BLaER1 (cell line): ENCODE measurements at regions not wholly inside any gene's neighbourhood (a gene's known extent, or its start where the extent isn't known, plus 50 kb on each side); places are given as distances from the start of the nearest gene placed in this dataset.
A peak's percentile ranks its signal among the peaks of the same experiment; 100 is the strongest.
"Not testable (repeated sequence)": the region's sequence is repeated elsewhere in the genome, so short reads cannot be mapped to it uniquely, and the experiment has no call there.

Experiments
- H3K27ac ChIP-seq: shearing (Covaris generic); formaldehyde crosslinking; 2 replicates; pipeline ENCODE4 v1.8.1; 2022
- H3K27me3 ChIP-seq: shearing (Covaris generic); formaldehyde crosslinking; 2 replicates; pipeline ENCODE4 v1.8.1; 2022
- H3K36me3 ChIP-seq: shearing (Covaris generic); formaldehyde crosslinking; 2 replicates; pipeline ENCODE4 v1.8.1; 2022
- H3K4me1 ChIP-seq: shearing (Covaris generic); formaldehyde crosslinking; 2 replicates; pipeline ENCODE4 v1.8.1; 2022
- H3K4me2 ChIP-seq: shearing (Covaris generic); formaldehyde crosslinking; 2 replicates; pipeline ENCODE4 v1.8.1; 2022
- H3K4me3 ChIP-seq: shearing (Covaris generic); formaldehyde crosslinking; 2 replicates; pipeline ENCODE4 v1.8.1; 2022
- H3K9ac ChIP-seq: shearing (Covaris generic); formaldehyde crosslinking; 2 replicates; pipeline ENCODE4 v1.8.1; 2022
- H3K9me3 ChIP-seq: shearing (Covaris generic); formaldehyde crosslinking; 2 replicates; pipeline ENCODE4 v1.8.1; 2022
- H4K20me1 ChIP-seq: shearing (Covaris generic); formaldehyde crosslinking; 2 replicates; pipeline ENCODE4 v1.8.1; 2022
- Cebpa-rat ChIP-seq: shearing (Covaris generic); IDR thresholded peaks from 2 replicates; pipeline ENCODE4 v1.8.1; 2022

DNA sequence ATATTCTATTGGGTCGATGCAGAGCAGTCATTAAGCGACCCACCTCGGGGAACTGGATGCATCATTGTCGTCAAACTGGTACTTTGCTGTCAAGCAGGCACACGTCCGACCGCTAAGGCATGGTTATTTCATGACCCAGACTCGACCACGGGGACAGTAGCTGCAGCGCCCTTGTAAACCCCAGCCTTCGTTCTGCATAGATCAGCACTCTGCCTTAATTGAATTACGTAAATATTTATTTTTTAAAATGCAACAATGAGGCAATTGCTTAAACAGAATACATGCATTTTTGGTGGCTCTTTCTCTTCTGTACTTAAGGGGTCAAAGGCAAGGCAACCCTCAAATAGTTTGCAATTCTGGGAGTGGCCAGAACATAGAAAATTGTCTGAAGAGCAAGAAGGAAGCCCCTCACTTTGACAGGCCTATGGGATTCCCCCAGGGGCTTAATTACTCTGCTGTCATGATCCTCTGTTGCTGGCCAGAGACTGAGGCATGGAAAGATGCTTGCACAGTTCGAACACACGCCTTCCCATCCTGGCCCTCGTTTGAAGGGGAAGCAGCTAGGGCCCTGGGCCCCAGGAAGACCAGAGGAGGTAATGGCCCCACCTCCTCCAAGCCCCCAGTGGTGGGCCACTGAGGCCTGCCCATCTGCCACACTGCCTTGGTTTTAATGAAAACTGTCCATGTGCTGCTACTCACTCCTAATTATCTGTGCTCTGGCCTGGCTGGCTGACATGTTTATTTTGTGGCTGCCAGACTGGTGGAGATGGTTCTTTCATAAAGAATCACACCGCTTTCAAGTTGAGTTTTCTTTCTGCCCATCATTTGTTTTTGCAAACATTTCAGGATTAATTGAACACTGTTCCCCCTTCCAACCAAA, 169.7 kb upstream of the MAST4 start:
- Histone ChIP-seq H3K36me3 (no peaks in the 10 kb centered on the region), H3K4me3 (no peak overlapping the region)

DNA sequence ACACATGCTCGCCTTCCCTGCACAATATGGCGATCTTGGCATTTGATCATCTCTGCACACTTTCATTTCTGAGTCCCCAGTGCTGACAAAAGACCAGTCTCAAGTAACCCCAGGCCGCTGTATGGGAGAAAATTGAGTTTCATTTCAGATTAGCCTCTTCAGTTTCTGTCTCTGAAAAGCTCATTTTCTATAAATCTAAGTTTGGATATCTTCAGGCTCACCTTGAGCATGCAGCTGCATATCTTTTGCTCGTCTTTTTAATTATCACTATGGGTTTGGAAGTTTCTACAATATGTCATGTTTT, 169.1 kb upstream of the MAST4 start:
- H4K20me1 ChIP-seq: no peaks in the 10 kb centered on the region
- no peaks in the 10 kb centered on the region for H3K36me3 ChIP-seq

More for the DNA sequence above, 169.7 kb upstream of the MAST4 start:
- Histone ChIP-seq H3K27ac (no peak overlapping the region), H3K9me3 (peaks cover 12% of the 10 kb centered on the region; the same call in 1 of the 2 replicates), H3K4me2 (peak overlapping the region; percentile 13; the same call in 1 of the 2 replicates), H3K4me1 (peaks cover 6% of the 10 kb centered on the region; the same call in 1 of the 2 replicates), H4K20me1 (no peaks in the 10 kb centered on the region), H3K27me3 (no peaks in the 10 kb centered on the region), H3K9ac (no peak overlapping the region)
- no peak for TF ChIP-seq Cebpa-rat

DNA sequence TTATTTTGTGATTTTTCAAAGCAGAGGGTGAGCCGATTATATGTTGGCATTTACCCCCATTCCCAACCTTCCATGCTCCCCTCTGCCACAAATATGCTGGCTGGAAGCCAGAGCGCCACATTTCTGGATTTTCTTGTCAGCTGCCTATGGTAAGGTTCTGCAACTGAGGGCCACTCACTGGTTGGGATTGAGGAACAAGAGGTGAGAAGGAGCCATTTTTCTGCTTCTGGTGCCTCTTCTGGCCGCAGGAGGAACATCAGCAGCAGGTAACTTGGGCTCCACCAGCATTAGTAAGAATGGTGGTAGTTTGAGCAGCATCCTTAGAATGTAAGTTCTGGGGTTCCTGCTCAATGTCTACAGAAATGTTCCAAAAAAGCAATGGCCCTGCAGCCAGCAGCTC, 159.5 kb upstream of the MAST4 start:
- Histone ChIP-seq H3K36me3 (no peaks in the 10 kb centered on the region), H3K4me1 (peaks cover 8% of the 10 kb centered on the region), H3K9ac (no peak overlapping the region), H3K27me3 (no peaks in the 10 kb centered on the region), H3K4me2 (no peak overlapping the region), H3K9me3 (no peaks in the 10 kb centered on the region; the same call in 1 of the 2 replicates), H4K20me1 (no peaks in the 10 kb centered on the region), H3K27ac (no peak overlapping the region), H3K4me3 (no peak overlapping the region)
- TF ChIP-seq Cebpa-rat: no peak

More for the DNA sequence above, 169.1 kb upstream of the MAST4 start:
- H3K4me1 ChIP-seq: peaks cover 6% of the 10 kb centered on the region; the same call in 1 of the 2 replicates
- H3K4me2 ChIP-seq: no peak overlapping the region
- no peak overlapping the region for H3K9ac ChIP-seq
- TF ChIP-seq Cebpa-rat: no peak
- H3K4me3 ChIP-seq: no peak overlapping the region
- no peak overlapping the region for H3K27ac ChIP-seq
- peaks cover 12% of the 10 kb centered on the region; the same call in 1 of the 2 replicates for H3K9me3 ChIP-seq
- H3K27me3 ChIP-seq: no peaks in the 10 kb centered on the region

DNA sequence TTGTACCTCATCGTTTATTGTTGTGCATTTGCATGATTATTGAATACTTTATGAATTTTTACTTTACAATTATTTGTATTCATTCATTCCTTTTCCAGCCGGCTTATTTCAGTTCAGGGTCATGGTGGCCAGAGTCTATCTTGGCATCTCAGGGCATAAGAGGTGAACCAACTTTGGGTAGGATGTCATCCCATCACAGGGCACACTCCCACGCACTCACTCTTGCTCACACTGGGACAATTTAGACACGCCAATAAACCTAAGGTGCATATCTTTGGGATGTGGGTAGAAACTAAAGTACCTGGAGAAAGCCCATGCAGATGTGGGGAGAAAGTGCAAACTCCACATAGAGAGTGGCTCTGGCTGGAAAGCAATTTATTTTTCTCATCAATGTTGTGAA, 158.1 kb upstream of the MAST4 start:
- Histone ChIP-seq H3K4me2 (no peak overlapping the region), H3K27ac (no peak overlapping the region), H3K4me3 (no peak overlapping the region), H3K27me3 (no peaks in the 10 kb centered on the region), H3K36me3 (no peaks in the 10 kb centered on the region), H3K4me1 (peaks cover 8% of the 10 kb centered on the region), H3K9ac (no peak overlapping the region), H3K9me3 (no peaks in the 10 kb centered on the region), H4K20me1 (no peaks in the 10 kb centered on the region)
- TF ChIP-seq Cebpa-rat: no peak

DNA sequence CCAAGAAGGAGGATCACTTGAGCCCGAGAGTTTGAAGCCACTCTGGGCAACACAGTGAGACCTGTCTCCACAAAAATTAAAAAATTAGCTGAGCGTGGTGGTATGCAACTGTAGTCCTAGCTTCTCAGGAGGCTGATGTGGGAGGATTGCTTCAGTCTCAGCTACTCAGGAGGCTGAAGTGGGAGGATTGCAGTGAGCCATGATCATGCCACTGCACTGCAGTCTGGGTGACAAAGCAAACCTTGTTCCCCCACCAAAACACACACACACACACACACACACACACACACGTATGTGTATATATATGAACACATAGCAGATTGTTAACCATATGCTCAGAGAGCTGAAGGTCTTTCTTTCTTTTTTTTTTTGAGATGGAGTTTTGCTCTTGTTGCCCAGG, 157.5 kb upstream of the MAST4 start:
- TF ChIP-seq Cebpa-rat: no peak
- Histone ChIP-seq H3K36me3 (no peaks in the 10 kb centered on the region), H3K9me3 (no peaks in the 10 kb centered on the region), H4K20me1 (no peaks in the 10 kb centered on the region), H3K4me2 (no peak overlapping the region), H3K9ac (no peak overlapping the region), H3K27me3 (no peaks in the 10 kb centered on the region), H3K4me1 (peaks cover 8% of the 10 kb centered on the region), H3K4me3 (no peak overlapping the region), H3K27ac (no peak overlapping the region)

DNA sequence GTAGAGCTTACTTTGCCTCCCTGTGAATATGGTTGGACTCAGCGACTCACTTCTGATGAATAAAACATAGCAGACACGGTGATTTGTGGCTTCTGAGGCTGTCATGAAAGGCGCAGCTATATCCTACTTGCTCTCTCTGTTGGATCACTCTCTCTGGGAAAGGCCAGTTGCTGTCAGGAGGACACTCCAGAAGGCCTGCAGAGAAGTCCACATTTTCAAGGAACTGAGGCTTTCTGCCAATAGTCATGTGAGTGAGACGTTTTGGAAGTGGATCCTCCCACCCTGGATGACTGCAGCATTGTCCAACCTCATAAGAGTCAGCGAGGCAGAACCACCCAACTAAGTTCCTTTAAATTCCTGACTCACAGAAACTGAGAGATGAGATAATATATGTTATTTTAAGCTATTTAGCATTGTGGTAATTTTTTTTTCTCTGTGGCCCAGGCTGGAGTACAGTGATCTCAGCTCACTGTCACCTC, 156.0 kb upstream of the MAST4 start:
- Histone ChIP-seq H3K9ac (no peak overlapping the region), H3K27ac (no peak overlapping the region), H4K20me1 (no peaks in the 10 kb centered on the region), H3K36me3 (no peaks in the 10 kb centered on the region), H3K4me1 (peaks cover 8% of the 10 kb centered on the region), H3K27me3 (no peaks in the 10 kb centered on the region), H3K4me2 (peak overlapping the region; percentile 32; the same call in 1 of the 2 replicates), H3K9me3 (no peaks in the 10 kb centered on the region), H3K4me3 (no peak overlapping the region)
- TF ChIP-seq Cebpa-rat: no peak

DNA sequence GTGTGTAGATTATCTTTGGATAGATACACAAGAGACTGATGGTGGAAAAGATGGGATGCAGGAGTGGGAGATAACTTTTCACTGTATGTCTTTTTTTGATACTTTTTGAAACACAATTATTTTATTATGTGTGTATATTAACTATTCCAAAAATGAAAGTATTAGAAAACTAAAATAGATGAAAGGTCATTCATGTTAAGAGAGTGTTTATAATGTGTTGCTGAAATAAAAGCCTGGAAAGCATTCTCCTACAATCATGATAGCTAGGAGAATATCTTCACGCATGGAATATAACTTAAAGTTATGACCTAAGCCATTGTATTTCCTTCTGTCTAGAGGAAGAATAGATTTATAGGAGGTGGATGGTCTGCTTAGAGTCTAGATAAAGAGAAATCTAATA, 154.8 kb upstream of the MAST4 start:
- TF ChIP-seq Cebpa-rat: no peak
- no peak overlapping the region for H3K4me3 ChIP-seq

DNA sequence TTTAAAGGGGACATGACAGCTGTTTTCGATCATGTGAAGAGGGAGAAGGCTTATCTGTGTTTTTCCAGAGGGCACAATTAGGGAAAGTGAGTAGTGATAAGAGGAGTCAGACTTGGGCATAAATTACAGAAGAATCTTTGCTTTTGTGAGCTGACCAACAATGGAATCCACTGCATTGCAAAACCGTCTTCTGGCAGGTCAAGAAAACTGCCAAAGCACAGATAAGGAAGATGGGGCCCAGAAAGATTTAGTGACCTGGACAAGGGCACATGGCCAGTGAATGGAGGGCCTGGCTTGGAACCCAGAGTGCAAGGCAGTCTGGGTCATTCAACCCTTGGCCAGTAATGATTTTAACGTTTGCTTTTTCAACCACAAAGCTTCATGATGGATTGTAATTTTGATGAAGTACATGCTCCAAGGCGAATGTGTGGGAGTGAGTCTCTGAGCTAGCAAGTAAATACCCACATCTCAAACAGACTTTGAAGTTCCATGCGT, 153.2 kb upstream of the MAST4 start:
- no peak overlapping the region for H3K9ac ChIP-seq
- H3K4me2 ChIP-seq: no peak overlapping the region
- peaks cover 8% of the 10 kb centered on the region for H3K4me1 ChIP-seq
- no peaks in the 10 kb centered on the region for H4K20me1 ChIP-seq
- no peak overlapping the region for H3K27ac ChIP-seq
- no peaks in the 10 kb centered on the region for H3K36me3 ChIP-seq
- TF ChIP-seq Cebpa-rat: no peak
- H3K27me3 ChIP-seq: no peaks in the 10 kb centered on the region
- H3K9me3 ChIP-seq: no peaks in the 10 kb centered on the region
- H3K4me3 ChIP-seq: no peak overlapping the region

More for the DNA sequence above, 154.8 kb upstream of the MAST4 start:
- peaks cover 8% of the 10 kb centered on the region for H3K4me1 ChIP-seq
- H4K20me1 ChIP-seq: no peaks in the 10 kb centered on the region
- no peaks in the 10 kb centered on the region for H3K36me3 ChIP-seq
- no peak overlapping the region for H3K4me2 ChIP-seq
- no peak overlapping the region for H3K27ac ChIP-seq
- H3K9ac ChIP-seq: no peak overlapping the region
- H3K27me3 ChIP-seq: no peaks in the 10 kb centered on the region
- no peaks in the 10 kb centered on the region for H3K9me3 ChIP-seq

DNA sequence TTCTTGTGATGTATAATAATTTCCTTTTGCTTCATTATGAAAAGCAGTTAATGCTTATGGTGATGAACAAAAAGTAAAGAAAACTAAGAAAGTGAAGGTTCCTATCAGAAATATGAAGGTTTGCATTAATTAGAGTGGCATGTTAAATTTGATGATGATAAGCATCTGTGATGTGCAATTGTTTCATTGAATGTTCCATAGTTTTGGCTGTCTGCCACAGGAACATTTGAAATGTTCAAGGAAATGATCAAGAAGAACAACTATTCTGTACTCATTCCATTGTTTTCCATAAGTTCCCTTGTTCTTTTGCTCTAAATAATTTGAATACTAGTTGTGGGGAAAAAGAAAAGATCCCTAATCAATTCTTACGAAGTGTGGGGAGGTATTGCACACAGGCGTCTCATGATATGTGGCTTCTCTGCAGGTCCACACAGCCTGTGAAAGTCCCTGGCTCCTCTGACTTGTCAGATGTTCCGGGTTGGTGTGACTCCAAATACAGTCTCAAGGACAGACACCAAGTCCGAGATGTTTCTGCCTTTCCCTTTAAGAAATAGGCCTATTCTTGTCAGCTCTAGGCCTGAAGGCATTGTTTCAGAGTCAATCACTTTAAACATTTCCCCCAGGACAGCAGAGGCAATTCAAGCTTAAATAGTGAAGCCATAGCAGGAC, 152.6 kb upstream of the MAST4 start:
- Histone ChIP-seq H3K4me3 (no peak overlapping the region), H3K9ac (no peak overlapping the region), H3K4me1 (peaks cover 8% of the 10 kb centered on the region), H3K36me3 (no peaks in the 10 kb centered on the region), H4K20me1 (no peaks in the 10 kb centered on the region), H3K27ac (no peak overlapping the region), H3K4me2 (no peak overlapping the region), H3K9me3 (no peaks in the 10 kb centered on the region), H3K27me3 (no peaks in the 10 kb centered on the region)
- TF ChIP-seq Cebpa-rat: no peak

DNA sequence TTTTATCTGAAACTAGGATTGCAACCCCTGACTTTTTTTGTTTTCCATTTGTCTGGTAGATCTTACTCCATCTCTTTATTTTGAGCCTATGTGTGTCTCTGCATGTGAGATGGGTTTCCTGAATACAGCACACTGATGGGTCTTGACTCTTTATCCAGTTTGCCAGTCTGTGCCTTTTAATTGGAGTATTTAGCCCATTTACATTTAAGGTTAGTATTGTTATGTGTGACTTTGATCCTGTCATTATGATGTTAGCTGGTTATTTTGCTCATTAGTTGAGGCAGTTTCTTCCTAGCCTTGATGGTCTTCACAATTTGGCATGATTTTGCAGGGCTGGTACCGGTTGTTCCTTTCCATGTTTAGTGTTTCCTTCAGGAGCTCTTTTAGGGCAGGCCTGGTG, 148.1 kb upstream of the MAST4 start:
- H3K9me3 ChIP-seq: peaks cover 22% of the 10 kb centered on the region
- not testable (repeated sequence) for H3K4me2 ChIP-seq, H3K9ac ChIP-seq, H3K4me1 ChIP-seq, H3K27me3 ChIP-seq, H3K4me3 ChIP-seq, H3K27ac ChIP-seq, H3K36me3 ChIP-seq, H4K20me1 ChIP-seq
